Mesodermal cell (in vitro differentiated cells): ENCODE measurements at regions not wholly inside any gene's neighbourhood (a gene's known extent, or its start where the extent isn't known, plus 50 kb on each side); places are given as distances from the start of the nearest gene placed in this dataset.
"Not testable (repeated sequence)": the region's sequence is repeated elsewhere in the genome, so short reads cannot be mapped to it uniquely, and the experiment has no call there.

Experiments
- H3K27ac ChIP-seq: 2 replicates; pipeline ENCODE4 v1.7.0; 2013; ENCODE audit warnings: mild to moderate bottlenecking, low read depth, low read length, moderate library complexity; ENCODE audit not compliant: severe bottlenecking
- H3K36me3 ChIP-seq: 2 replicates; pipeline ENCODE4 v1.7.1; 2013; ENCODE audit warnings: mild to moderate bottlenecking, low read length, moderate library complexity; ENCODE audit not compliant: control insufficient read depth, insufficient read depth
- H3K4me1 ChIP-seq: one replicate; pipeline ENCODE4 v1.7.1; 2013; ENCODE audit warnings: mild to moderate bottlenecking, low read length; ENCODE audit not compliant: insufficient read depth, control insufficient read depth, poor library complexity, severe bottlenecking
- H3K4me3 ChIP-seq: 2 replicates; pipeline ENCODE4 v1.7.0; 2013; ENCODE audit warnings: low read length, control low read depth, mild to moderate bottlenecking; ENCODE audit not compliant: insufficient read depth, poor library complexity, severe bottlenecking; ENCODE audit errors: extremely low read depth
- H3K9me3 ChIP-seq: 2 replicates; pipeline ENCODE4 v1.7.1; 2013; ENCODE audit warnings: mild to moderate bottlenecking, low read length, moderate library complexity; ENCODE audit not compliant: control insufficient read depth
- WGBS, 2 experiments: methylation state at CpG; one replicate each; pipeline ENCODE4 v1.1.5; 2013; ENCODE audit warnings: missing lambda C conversion rate in 2 of 2; ENCODE audit not compliant: insufficient coverage in 2 of 2; 5-methylcytosine and 5-hydroxymethylcytosine counted together

- H3K4me1 ChIP-seq = peaks cover 11% of the 10 kb centered on the region
- no peaks in the 10 kb centered on the region for H3K36me3 ChIP-seq
- H3K9me3 ChIP-seq = peaks cover 5% of the 10 kb centered on the region
- H3K4me3 ChIP-seq = no peak overlapping the region
- H3K27ac ChIP-seq = no peak overlapping the region
- no CpG with 5 or more reads among the region's 3 CpGs for WGBS, 2 experiments
Measured at GRCh38 chrX:45622042-45622423, 421.4 kb upstream of the DIPK2B start.

GRCh38 chrX:45621376-45622041 is 420.8 kb upstream of the DIPK2B start:
- peaks cover 5% of the 10 kb centered on the region for H3K9me3 ChIP-seq
- H3K27ac ChIP-seq = no peak overlapping the region
- H3K4me1 ChIP-seq = peaks cover 11% of the 10 kb centered on the region
- 86 to 100% methylated on average over 2 of the region's 7 CpGs for WGBS, 2 experiments
- H3K4me3 ChIP-seq = no peak overlapping the region
- H3K36me3 ChIP-seq = no peaks in the 10 kb centered on the region

GRCh38 chrX:45619290-45619689 is 418.6 kb upstream of the DIPK2B start:
- Histone ChIP-seq H3K27ac (no peak overlapping the region), H3K36me3 (no peaks in the 10 kb centered on the region), H3K4me3 (no peak overlapping the region), H3K9me3 (peaks cover 5% of the 10 kb centered on the region), H3K4me1 (peaks cover 11% of the 10 kb centered on the region)
- WGBS, 2 experiments = no CpG with 5 or more reads among the region's 2 CpGs

- not testable (repeated sequence) for H3K4me1 ChIP-seq, H3K4me3 ChIP-seq, H3K9me3 ChIP-seq, H3K27ac ChIP-seq, H3K36me3 ChIP-seq
- 89% methylated on average over 5 of the region's 8 CpGs; no CpG with 5 or more reads in 1 of the 2 experiments for WGBS, 2 experiments
Measured at GRCh38 chrX:45615591-45615990, 414.9 kb upstream of the DIPK2B start.

GRCh38 chrX:45614853-45615252 is 414.2 kb upstream of the DIPK2B start:
- Histone ChIP-seq H3K4me3 (no peak overlapping the region), H3K36me3 (no peaks in the 10 kb centered on the region), H3K4me1 (peaks cover 2% of the 10 kb centered on the region), H3K9me3 (peaks cover 5% of the 10 kb centered on the region), H3K27ac (no peak overlapping the region)
- WGBS, 2 experiments = 60% methylated on average over 1 of the region's 2 CpGs; no CpG with 5 or more reads in 1 of the 2 experiments

- no peaks in the 10 kb centered on the region for H3K36me3 ChIP-seq
- H3K4me1 ChIP-seq = no peaks in the 10 kb centered on the region
- H3K4me3 ChIP-seq = no peak overlapping the region
- H3K27ac ChIP-seq = no peak overlapping the region
- WGBS, 2 experiments = no CpG with 5 or more reads among the region's 2 CpGs
- H3K9me3 ChIP-seq = no peaks in the 10 kb centered on the region
Measured at GRCh38 chrX:45602151-45602550, 401.5 kb upstream of the DIPK2B start.

- 36% methylated on average over 4 of the region's 5 CpGs; no CpG with 5 or more reads in 1 of the 2 experiments for WGBS, 2 experiments
- Histone ChIP-seq H3K4me1 (no peaks in the 10 kb centered on the region), H3K4me3 (no peak overlapping the region), H3K27ac (no peak overlapping the region), H3K36me3 (no peaks in the 10 kb centered on the region), H3K9me3 (no peaks in the 10 kb centered on the region)
Measured at GRCh38 chrX:45601052-45601451, 400.4 kb upstream of the DIPK2B start.

- no peak overlapping the region for H3K27ac ChIP-seq
- WGBS, 2 experiments = 100% methylated on average over 2 of the region's 3 CpGs
- H3K4me1 ChIP-seq = no peaks in the 10 kb centered on the region
- H3K36me3 ChIP-seq = no peaks in the 10 kb centered on the region
- H3K9me3 ChIP-seq = no peaks in the 10 kb centered on the region
- no peak overlapping the region for H3K4me3 ChIP-seq
Measured at GRCh38 chrX:45598861-45599260, 398.2 kb upstream of the DIPK2B start.

GRCh38 chrX:45596188-45596808 is 395.6 kb upstream of the DIPK2B start:
- Histone ChIP-seq H3K4me1 (no peaks in the 10 kb centered on the region), H3K36me3 (no peaks in the 10 kb centered on the region), H3K4me3 (no peak overlapping the region), H3K27ac (no peak overlapping the region), H3K9me3 (no peaks in the 10 kb centered on the region)
- WGBS, 2 experiments = no CpG with 5 or more reads among the region's 2 CpGs

- Histone ChIP-seq H3K27ac (no peak overlapping the region), H3K9me3 (no peaks in the 10 kb centered on the region), H3K36me3 (no peaks in the 10 kb centered on the region), H3K4me3 (no peak overlapping the region), H3K4me1 (no peaks in the 10 kb centered on the region)
- WGBS, 2 experiments = 90% methylated on average over 1 of the region's 3 CpGs; no CpG with 5 or more reads in 1 of the 2 experiments
Measured at GRCh38 chrX:45592101-45592500, 391.4 kb upstream of the DIPK2B start.

GRCh38 chrX:45591650-45592049 is 391.0 kb upstream of the DIPK2B start:
- H3K27ac ChIP-seq = no peak overlapping the region
- no peaks in the 10 kb centered on the region for H3K36me3 ChIP-seq
- no peak overlapping the region for H3K4me3 ChIP-seq
- H3K9me3 ChIP-seq = no peaks in the 10 kb centered on the region
- H3K4me1 ChIP-seq = no peaks in the 10 kb centered on the region
- WGBS, 2 experiments = 72 to 100% methylated on average over 1 to 2 of the region's 2 CpGs
